ENCODE measurements at regions not wholly inside any gene's neighbourhood (a gene's known extent, or its start where the extent isn't known, plus 50 kb on each side); places are given as distances from the start of the nearest gene placed in this dataset.
"Not testable (repeated sequence)": the region's sequence is repeated elsewhere in the genome, so short reads cannot be mapped to it uniquely, and the experiment has no call there.

GRCh38 chr3:153980252-153980590 lies 141.0 kb upstream of the ARHGEF26 start:
- Histone ChIP-seq H3K4me3 (ENCODE audit: low read depth in 1 of 2, low read length in 2 of 2) (no peak overlapping the region), H3K36me3 (ENCODE audit: insufficient read depth, low read length) (no peaks in the 10 kb centered on the region), H3K27ac (ENCODE audit: low read length) (no peak overlapping the region), H3K9ac (ENCODE audit: low read depth, low read length) (no peak overlapping the region), H3K9me3 (ENCODE audit: insufficient read depth, low read length, severe bottlenecking) (no peaks in the 10 kb centered on the region), H3K27me3 (ENCODE audit: insufficient read depth, low read length, poor library complexity) (no peaks in the 10 kb centered on the region), H3K4me1 (ENCODE audit: insufficient read depth, low read length) (no peaks in the 10 kb centered on the region), H2AFZ (ENCODE audit: low read depth, low read length) (no peak overlapping the region), H4K20me1 (ENCODE audit: insufficient read depth, low read length) (no peaks in the 10 kb centered on the region), H3K79me2 (ENCODE audit: insufficient read depth, low read length) (no peaks in the 10 kb centered on the region), H3K4me2 (ENCODE audit: insufficient read depth, low read length) (no peak overlapping the region)
- no peak for ATAC-seq (ENCODE audit: insufficient read depth, low read depth)
- no peak for TF ChIP-seq EZH2 (IDR thresholded peaks at IDR 0.05; ENCODE audit: borderline replicate concordance, low read depth, low read length, severe bottlenecking)
- TF ChIP-seq, protein P1, sequence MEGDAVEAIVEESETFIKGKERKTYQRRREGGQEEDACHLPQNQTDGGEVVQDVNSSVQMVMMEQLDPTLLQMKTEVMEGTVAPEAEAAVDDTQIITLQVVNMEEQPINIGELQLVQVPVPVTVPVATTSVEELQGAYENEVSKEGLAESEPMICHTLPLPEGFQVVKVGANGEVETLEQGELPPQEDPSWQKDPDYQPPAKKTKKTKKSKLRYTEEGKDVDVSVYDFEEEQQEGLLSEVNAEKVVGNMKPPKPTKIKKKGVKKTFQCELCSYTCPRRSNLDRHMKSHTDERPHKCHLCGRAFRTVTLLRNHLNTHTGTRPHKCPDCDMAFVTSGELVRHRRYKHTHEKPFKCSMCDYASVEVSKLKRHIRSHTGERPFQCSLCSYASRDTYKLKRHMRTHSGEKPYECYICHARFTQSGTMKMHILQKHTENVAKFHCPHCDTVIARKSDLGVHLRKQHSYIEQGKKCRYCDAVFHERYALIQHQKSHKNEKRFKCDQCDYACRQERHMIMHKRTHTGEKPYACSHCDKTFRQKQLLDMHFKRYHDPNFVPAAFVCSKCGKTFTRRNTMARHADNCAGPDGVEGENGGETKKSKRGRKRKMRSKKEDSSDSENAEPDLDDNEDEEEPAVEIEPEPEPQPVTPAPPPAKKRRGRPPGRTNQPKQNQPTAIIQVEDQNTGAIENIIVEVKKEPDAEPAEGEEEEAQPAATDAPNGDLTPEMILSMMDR (IDR thresholded peaks at IDR 0.05; ENCODE audit: borderline replicate concordance, extremely low read depth, low read length, poor library complexity, severe bottlenecking) = no peak
- no peak for DNase-seq

DNA sequence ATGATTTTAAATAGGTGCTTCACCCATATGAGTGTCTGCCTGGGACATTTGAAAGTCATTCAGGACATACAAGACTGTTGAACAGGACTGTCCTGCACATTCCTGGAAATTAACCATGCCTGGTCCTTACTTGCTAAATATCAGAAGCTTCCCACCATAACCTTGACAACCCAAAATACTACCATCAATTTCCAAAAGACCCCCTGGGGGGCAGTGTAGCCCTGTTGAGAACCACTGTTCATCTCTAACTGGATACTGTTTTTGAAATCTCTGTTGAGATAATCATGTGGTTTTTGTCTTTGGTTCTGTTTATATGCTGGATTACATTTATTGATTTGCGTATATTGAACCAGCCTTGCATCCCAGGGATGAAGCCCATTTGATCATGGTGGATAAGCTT lies 123.8 kb upstream of the ARHGEF26 start:
- not testable (repeated sequence) for DNase-seq

DNA sequence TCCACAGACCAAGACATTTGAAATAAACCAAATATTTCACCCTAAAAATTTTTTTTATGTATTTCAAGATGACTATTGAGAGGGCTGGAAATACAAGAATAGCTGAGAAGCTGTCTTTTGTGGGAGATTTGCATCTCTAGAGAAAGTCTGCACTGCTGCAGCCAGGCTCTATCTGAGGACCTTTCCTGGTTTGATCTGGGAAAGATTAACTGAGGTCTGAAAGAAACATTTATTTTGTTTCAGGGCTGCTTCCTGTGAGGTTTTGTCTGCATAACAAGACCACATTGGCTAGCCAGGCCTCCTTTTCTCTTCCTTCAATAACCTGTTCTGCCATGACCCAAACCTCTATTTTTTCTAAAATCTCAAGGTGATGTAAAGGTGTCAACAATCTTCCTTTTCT lies 117.5 kb upstream of the ARHGEF26 start:
- Histone ChIP-seq H3K4me3 (ENCODE audit: low read depth in 1 of 2, low read length in 2 of 2) (no peak overlapping the region), H3K9me3 (ENCODE audit: insufficient read depth, low read length, severe bottlenecking) (no peaks in the 10 kb centered on the region), H3K79me2 (ENCODE audit: insufficient read depth, low read length) (no peaks in the 10 kb centered on the region), H3K36me3 (ENCODE audit: insufficient read depth, low read length) (no peaks in the 10 kb centered on the region), H2AFZ (ENCODE audit: low read depth, low read length) (no peak overlapping the region), H3K27me3 (ENCODE audit: insufficient read depth, low read length, poor library complexity) (peaks cover 2% of the 10 kb centered on the region), H4K20me1 (ENCODE audit: insufficient read depth, low read length) (no peaks in the 10 kb centered on the region), H3K9ac (ENCODE audit: low read depth, low read length) (no peak overlapping the region), H3K4me1 (ENCODE audit: insufficient read depth, low read length) (no peaks in the 10 kb centered on the region), H3K27ac (ENCODE audit: low read length) (no peak overlapping the region), H3K4me2 (ENCODE audit: insufficient read depth, low read length) (no peak overlapping the region)
- DNase-seq (no peak), ATAC-seq (ENCODE audit: insufficient read depth, low read depth) (no peak)
- TF ChIP-seq, protein P1 (IDR thresholded peaks at IDR 0.05; ENCODE audit: borderline replicate concordance, extremely low read depth, low read length, poor library complexity, severe bottlenecking) = no peak
- no peak for TF ChIP-seq EZH2 (IDR thresholded peaks at IDR 0.05; ENCODE audit: borderline replicate concordance, low read depth, low read length, severe bottlenecking)

More for the DNA sequence above, 123.8 kb upstream of the ARHGEF26 start:
- H3K27ac ChIP-seq (ENCODE audit: low read length); H3K27me3 ChIP-seq (ENCODE audit: insufficient read depth, low read length, poor library complexity); H3K79me2 ChIP-seq (ENCODE audit: insufficient read depth, low read length); H3K4me3 ChIP-seq (ENCODE audit: low read depth in 1 of 2, low read length in 2 of 2); H2AFZ ChIP-seq (ENCODE audit: low read depth, low read length); H4K20me1 ChIP-seq (ENCODE audit: insufficient read depth, low read length); H3K36me3 ChIP-seq (ENCODE audit: insufficient read depth, low read length); H3K9ac ChIP-seq (ENCODE audit: low read depth, low read length); ATAC-seq (ENCODE audit: insufficient read depth, low read depth); H3K4me1 ChIP-seq (ENCODE audit: insufficient read depth, low read length); H3K9me3 ChIP-seq (ENCODE audit: insufficient read depth, low read length, severe bottlenecking); H3K4me2 ChIP-seq (ENCODE audit: insufficient read depth, low read length): not testable (repeated sequence)
- TF ChIP-seq, protein P1 (IDR thresholded peaks at IDR 0.05; ENCODE audit: borderline replicate concordance, extremely low read depth, low read length, poor library complexity, severe bottlenecking) = peak; percentile 12

GRCh38 chr3:154011036-154011435 lies 110.2 kb upstream of the ARHGEF26 start:
- H3K79me2 ChIP-seq (ENCODE audit: insufficient read depth, low read length) = no peaks in the 10 kb centered on the region
- no peak for ATAC-seq (ENCODE audit: insufficient read depth, low read depth)
- H3K4me3 ChIP-seq (ENCODE audit: low read depth in 1 of 2, low read length in 2 of 2) = no peak overlapping the region
- TF ChIP-seq, protein P1 (IDR thresholded peaks at IDR 0.05; ENCODE audit: borderline replicate concordance, extremely low read depth, low read length, poor library complexity, severe bottlenecking) = no peak
- no peak for TF ChIP-seq EZH2 (IDR thresholded peaks at IDR 0.05; ENCODE audit: borderline replicate concordance, low read depth, low read length, severe bottlenecking)
- H2AFZ ChIP-seq (ENCODE audit: low read depth, low read length) = no peak overlapping the region
- no peak overlapping the region for H3K4me2 ChIP-seq (ENCODE audit: insufficient read depth, low read length)
- no peaks in the 10 kb centered on the region for H3K9me3 ChIP-seq (ENCODE audit: insufficient read depth, low read length, severe bottlenecking)
- no peak overlapping the region for H3K9ac ChIP-seq (ENCODE audit: low read depth, low read length)
- no peaks in the 10 kb centered on the region for H4K20me1 ChIP-seq (ENCODE audit: insufficient read depth, low read length)
- no peak for DNase-seq
- no peaks in the 10 kb centered on the region for H3K4me1 ChIP-seq (ENCODE audit: insufficient read depth, low read length)
- H3K27me3 ChIP-seq (ENCODE audit: insufficient read depth, low read length, poor library complexity) = peaks cover 2% of the 10 kb centered on the region
- H3K27ac ChIP-seq (ENCODE audit: low read length) = no peak overlapping the region
- no peaks in the 10 kb centered on the region for H3K36me3 ChIP-seq (ENCODE audit: insufficient read depth, low read length)
